ENCODE measurements at regions not wholly inside any gene's neighbourhood (a gene's known extent, or its start where the extent isn't known, plus 50 kb on each side); places are given as distances from the start of the nearest gene placed in this dataset.

GRCh38 chr12:94707892-94708291 lies 57.5 kb upstream of the TMCC3 start:
- no peak for DNase-seq

GRCh38 chr12:94707036-94707435 lies 56.7 kb upstream of the TMCC3 start:
- DNase-seq = no peak

GRCh38 chr12:94706250-94706661 lies 55.9 kb upstream of the TMCC3 start:
- DNase-seq = no peak

GRCh38 chr12:94705676-94706075 lies 55.3 kb upstream of the TMCC3 start:
- no peak for DNase-seq

- DNase-seq = no peak
Observed at GRCh38 chr12:94704452-94705306, 54.3 kb upstream of the TMCC3 start.

GRCh38 chr12:94702696-94703095 lies 52.3 kb upstream of the TMCC3 start:
- no peak for DNase-seq

- DNase-seq = no peak
Observed at GRCh38 chr12:94701711-94702110, 51.4 kb upstream of the TMCC3 start.

- DNase-seq = no peak
Observed at GRCh38 chr12:94700662-94701061, 50.3 kb upstream of the TMCC3 start.

Measured in T-helper 1 cell (primary cell).